NCI-H2196 (cell line): ENCODE measurements at regions not wholly inside any gene's neighbourhood (a gene's known extent, or its start where the extent isn't known, plus 50 kb on each side); places are given as distances from the start of the nearest gene placed in this dataset.
"Not testable (repeated sequence)": the region's sequence is repeated elsewhere in the genome, so short reads cannot be mapped to it uniquely, and the experiment has no call there.

ENCODE experiments used
- DNase-seq: peaks from one replicate; lab custom pipeline; 2025; ENCODE audit not compliant: unreplicated experiment; lab: John Stamatoyannopoulos, UW

GRCh38 chr5:23963449-23963848 lies 456.0 kb downstream of the PRDM9 start:
- no peak for DNase-seq

- no peak for DNase-seq
Measured at GRCh38 chr5:23977365-23977764, 470.0 kb downstream of the PRDM9 start.

GRCh38 chr5:23977997-23978396 lies 470.6 kb downstream of the PRDM9 start:
- DNase-seq: no peak

GRCh38 chr5:23991406-23991805 lies 484.0 kb downstream of the PRDM9 start:
- DNase-seq: no peak

GRCh38 chr5:23994581-23995370 lies 487.4 kb downstream of the PRDM9 start:
- DNase-seq: no peak

- no peak for DNase-seq
Measured at GRCh38 chr5:23996525-23996924, 489.1 kb downstream of the PRDM9 start.

GRCh38 chr5:24005384-24005783 lies 498.0 kb downstream of the PRDM9 start:
- no peak for DNase-seq

GRCh38 chr5:24017710-24018109 lies 510.3 kb downstream of the PRDM9 start:
- DNase-seq: not testable (repeated sequence)

GRCh38 chr5:24026288-24026687 lies 518.9 kb downstream of the PRDM9 start:
- no peak for DNase-seq

- DNase-seq: no peak
Measured at GRCh38 chr5:24042688-24043087, 535.3 kb downstream of the PRDM9 start.

- no peak for DNase-seq
Measured at GRCh38 chr5:24045046-24045445, 537.6 kb downstream of the PRDM9 start.

GRCh38 chr5:24053737-24054136 lies 546.3 kb downstream of the PRDM9 start:
- no peak for DNase-seq

GRCh38 chr5:24059006-24059405 lies 551.6 kb downstream of the PRDM9 start:
- no peak for DNase-seq

GRCh38 chr5:24059716-24060115 lies 552.3 kb downstream of the PRDM9 start:
- no peak for DNase-seq

GRCh38 chr5:24065779-24066178 lies 558.4 kb downstream of the PRDM9 start:
- DNase-seq: no peak

- DNase-seq: no peak
Measured at GRCh38 chr5:24067208-24067607, 559.8 kb downstream of the PRDM9 start.

GRCh38 chr5:24068524-24068923 lies 561.1 kb downstream of the PRDM9 start:
- DNase-seq: no peak

- no peak for DNase-seq
Measured at GRCh38 chr5:24073107-24073506, 565.7 kb downstream of the PRDM9 start.

- DNase-seq: no peak
Measured at GRCh38 chr5:24080046-24080445, 564.7 kb downstream of the CDH10 start.

- DNase-seq: no peak
Measured at GRCh38 chr5:24094081-24094679, 550.6 kb downstream of the CDH10 start.

- DNase-seq: no peak
Measured at GRCh38 chr5:24102010-24102409, 542.8 kb downstream of the CDH10 start.

GRCh38 chr5:24103451-24104023 lies 541.2 kb downstream of the CDH10 start:
- DNase-seq: no peak
